ENCODE measurements at regions not wholly inside any gene's neighbourhood (a gene's known extent, or its start where the extent isn't known, plus 50 kb on each side); places are given as distances from the start of the nearest gene placed in this dataset.
"Not testable (repeated sequence)": the region's sequence is repeated elsewhere in the genome, so short reads cannot be mapped to it uniquely, and the experiment has no call there.

- no peak overlapping the region for H3K4me3 ChIP-seq (ENCODE audit: low read length)
- DNase-seq (ENCODE audit: low read depth, low spot score), result no peak
Measured at GRCh38 chr2:239813261-239814115, 211.7 kb downstream of the NDUFA10 start.

- no peak overlapping the region for H3K4me3 ChIP-seq (ENCODE audit: low read length)
- no peak for DNase-seq (ENCODE audit: low read depth, low spot score)
Measured at GRCh38 chr2:239811806-239812560, 213.2 kb downstream of the NDUFA10 start.

- DNase-seq (ENCODE audit: low read depth, low spot score), result no peak
- no peak overlapping the region for H3K4me3 ChIP-seq (ENCODE audit: low read length)
Measured at GRCh38 chr2:239811111-239811781, 213.9 kb downstream of the NDUFA10 start.

GRCh38 chr2:239809391-239809790, 215.8 kb downstream of the NDUFA10 start:
- DNase-seq (ENCODE audit: low read depth, low spot score), result no peak
- no peak overlapping the region for H3K4me3 ChIP-seq (ENCODE audit: low read length)

- H3K4me3 ChIP-seq (ENCODE audit: low read length), result no peak overlapping the region
- DNase-seq (ENCODE audit: low read depth, low spot score), result no peak
Measured at GRCh38 chr2:239807568-239807967, 217.6 kb downstream of the NDUFA10 start.

GRCh38 chr2:239806758-239807434, 218.2 kb downstream of the NDUFA10 start:
- no peak for DNase-seq (ENCODE audit: low read depth, low spot score)

GRCh38 chr2:239806276-239806675, 218.9 kb downstream of the NDUFA10 start:
- H3K4me3 ChIP-seq (ENCODE audit: low read length), result no peak overlapping the region
- no peak for DNase-seq (ENCODE audit: low read depth, low spot score)

More at GRCh38 chr2:239806758-239807434, 218.2 kb downstream of the NDUFA10 start:
- no peak overlapping the region for H3K4me3 ChIP-seq (ENCODE audit: low read length)

- no peak overlapping the region for H3K4me3 ChIP-seq (ENCODE audit: low read length)
- no peak for DNase-seq (ENCODE audit: low read depth, low spot score)
Measured at GRCh38 chr2:239805414-239805813, 219.7 kb downstream of the NDUFA10 start.

GRCh38 chr2:239805043-239805329, 220.2 kb downstream of the NDUFA10 start:
- no peak for DNase-seq (ENCODE audit: low read depth, low spot score)
- H3K4me3 ChIP-seq (ENCODE audit: low read length), result no peak overlapping the region

GRCh38 chr2:239804161-239805042, 220.7 kb downstream of the NDUFA10 start:
- no peak for DNase-seq (ENCODE audit: low read depth, low spot score)
- H3K4me3 ChIP-seq (ENCODE audit: low read length), result no peak overlapping the region

- DNase-seq (ENCODE audit: low read depth, low spot score), result no peak
- no peak overlapping the region for H3K4me3 ChIP-seq (ENCODE audit: low read length)
Measured at GRCh38 chr2:239803766-239804115, 221.4 kb downstream of the NDUFA10 start.

GRCh38 chr2:239803102-239803765, 221.9 kb downstream of the NDUFA10 start:
- DNase-seq (ENCODE audit: low read depth, low spot score), result no peak
- H3K4me3 ChIP-seq (ENCODE audit: low read length), result no peak overlapping the region

- no peak overlapping the region for H3K4me3 ChIP-seq (ENCODE audit: low read length)
- DNase-seq (ENCODE audit: low read depth, low spot score), result no peak
Measured at GRCh38 chr2:239802185-239802649, 222.9 kb downstream of the NDUFA10 start.

GRCh38 chr2:239801404-239802184, 223.5 kb downstream of the NDUFA10 start:
- H3K4me3 ChIP-seq (ENCODE audit: low read length), result no peak overlapping the region
- DNase-seq (ENCODE audit: low read depth, low spot score), result no peak

- no peak overlapping the region for H3K4me3 ChIP-seq (ENCODE audit: low read length)
- no peak for DNase-seq (ENCODE audit: low read depth, low spot score)
Measured at GRCh38 chr2:239800785-239801386, 224.3 kb downstream of the NDUFA10 start.

GRCh38 chr2:239797316-239797715, 227.8 kb downstream of the NDUFA10 start:
- no peak for DNase-seq (ENCODE audit: low read depth, low spot score)
- H3K4me3 ChIP-seq (ENCODE audit: low read length), result no peak overlapping the region

GRCh38 chr2:239795761-239796160, 229.4 kb downstream of the NDUFA10 start:
- not testable (repeated sequence) for DNase-seq (ENCODE audit: low read depth, low spot score); H3K4me3 ChIP-seq (ENCODE audit: low read length)

Measured in Jurkat, Clone E6-1 (cell line).